ENCODE measurements at regions not wholly inside any gene's neighbourhood (a gene's known extent, or its start where the extent isn't known, plus 50 kb on each side); places are given as distances from the start of the nearest gene placed in this dataset.

DNA sequence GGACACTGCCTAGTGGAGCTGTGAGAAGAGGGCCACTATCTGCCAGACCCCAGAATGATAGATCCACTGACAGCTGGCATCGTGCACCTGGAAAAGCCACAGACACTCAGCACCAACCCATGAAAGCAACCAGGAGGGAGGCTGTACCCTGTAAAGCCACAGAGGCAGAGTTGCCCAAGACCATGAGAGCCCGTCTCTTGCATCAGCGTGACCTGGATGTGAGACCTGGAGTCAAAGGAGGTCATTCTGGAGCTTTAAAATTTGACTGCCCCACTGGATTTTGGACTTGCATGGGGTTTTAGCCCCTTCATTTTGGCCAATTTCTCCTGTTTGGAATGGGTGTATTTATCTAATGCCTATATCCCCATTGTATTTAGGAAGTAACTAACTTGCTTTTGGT, 83.5 kb upstream of the P3H2 start:
- peaks cover 4% of the 10 kb centered on the region; the same call in 1 of the 3 replicates for H3K4me1 Mint-ChIP-seq
- H3K9me3 Mint-ChIP-seq, result peaks cover 24% of the 10 kb centered on the region
- no peak overlapping the region for H3K27ac Mint-ChIP-seq
- Histone ChIP-seq H3K4me1 (ENCODE audit: insufficient read depth) (no peaks in the 10 kb centered on the region), H3K4me2 (no peak overlapping the region), H3K9me2 (ENCODE audit: insufficient read depth) (no peaks in the 10 kb centered on the region), H3K36me3 (ENCODE audit: insufficient read depth) (no peaks in the 10 kb centered on the region), H4K20me1 (replicated peaks; ENCODE audit: insufficient read depth) (no peaks in the 10 kb centered on the region), H2AFZ (no peak overlapping the region), H3K79me2 (replicated peaks; ENCODE audit: insufficient read depth) (no peaks in the 10 kb centered on the region), H3F3A (replicated peaks; ENCODE audit: low read depth) (no peaks in the 10 kb centered on the region), H3K27ac (ENCODE audit: low read depth) (no peak overlapping the region), H3K27me3 (ENCODE audit: insufficient read depth) (no peaks in the 10 kb centered on the region), H3K4me3 (no peak overlapping the region)
- DNase-seq (ENCODE audit: low spot score), result no peak
- no peak overlapping the region for H3K4me3 Mint-ChIP-seq
- no peak for TF ChIP-seq CREB1 (CRISPR knock-in tag; IDR thresholded peaks at IDR 0.05; ENCODE audit: low read depth)
- TF ChIP-seq EZH2phosphoT487 (IDR thresholded peaks at IDR 0.05; ENCODE audit: unreplicated experiment), result no peak
- no peak for TF ChIP-seq NANOG (IDR thresholded peaks at IDR 0.05; ENCODE audit: borderline replicate concordance)
- TF ChIP-seq JUNB (IDR thresholded peaks at IDR 0.05; ENCODE audit: unreplicated experiment), result no peak
- no peak for TF ChIP-seq ZNF114 (CRISPR knock-in tag; IDR thresholded peaks at IDR 0.05)
- TF ChIP-seq POLR2AphosphoS5 (IDR thresholded peaks at IDR 0.05; ENCODE audit: low read depth), result no peak
- TF ChIP-seq STAT1 (IDR thresholded peaks at IDR 0.05; ENCODE audit: unreplicated experiment), result no peak
- TF ChIP-seq REST (IDR thresholded peaks at IDR 0.05; ENCODE audit: unreplicated experiment), result no peak
- no peak for TF ChIP-seq ZNF331 (CRISPR knock-in tag; IDR thresholded peaks at IDR 0.05; ENCODE audit: low read depth)
- TF ChIP-seq ETS1 (IDR thresholded peaks at IDR 0.05), result no peak
- TF ChIP-seq, protein P1, sequence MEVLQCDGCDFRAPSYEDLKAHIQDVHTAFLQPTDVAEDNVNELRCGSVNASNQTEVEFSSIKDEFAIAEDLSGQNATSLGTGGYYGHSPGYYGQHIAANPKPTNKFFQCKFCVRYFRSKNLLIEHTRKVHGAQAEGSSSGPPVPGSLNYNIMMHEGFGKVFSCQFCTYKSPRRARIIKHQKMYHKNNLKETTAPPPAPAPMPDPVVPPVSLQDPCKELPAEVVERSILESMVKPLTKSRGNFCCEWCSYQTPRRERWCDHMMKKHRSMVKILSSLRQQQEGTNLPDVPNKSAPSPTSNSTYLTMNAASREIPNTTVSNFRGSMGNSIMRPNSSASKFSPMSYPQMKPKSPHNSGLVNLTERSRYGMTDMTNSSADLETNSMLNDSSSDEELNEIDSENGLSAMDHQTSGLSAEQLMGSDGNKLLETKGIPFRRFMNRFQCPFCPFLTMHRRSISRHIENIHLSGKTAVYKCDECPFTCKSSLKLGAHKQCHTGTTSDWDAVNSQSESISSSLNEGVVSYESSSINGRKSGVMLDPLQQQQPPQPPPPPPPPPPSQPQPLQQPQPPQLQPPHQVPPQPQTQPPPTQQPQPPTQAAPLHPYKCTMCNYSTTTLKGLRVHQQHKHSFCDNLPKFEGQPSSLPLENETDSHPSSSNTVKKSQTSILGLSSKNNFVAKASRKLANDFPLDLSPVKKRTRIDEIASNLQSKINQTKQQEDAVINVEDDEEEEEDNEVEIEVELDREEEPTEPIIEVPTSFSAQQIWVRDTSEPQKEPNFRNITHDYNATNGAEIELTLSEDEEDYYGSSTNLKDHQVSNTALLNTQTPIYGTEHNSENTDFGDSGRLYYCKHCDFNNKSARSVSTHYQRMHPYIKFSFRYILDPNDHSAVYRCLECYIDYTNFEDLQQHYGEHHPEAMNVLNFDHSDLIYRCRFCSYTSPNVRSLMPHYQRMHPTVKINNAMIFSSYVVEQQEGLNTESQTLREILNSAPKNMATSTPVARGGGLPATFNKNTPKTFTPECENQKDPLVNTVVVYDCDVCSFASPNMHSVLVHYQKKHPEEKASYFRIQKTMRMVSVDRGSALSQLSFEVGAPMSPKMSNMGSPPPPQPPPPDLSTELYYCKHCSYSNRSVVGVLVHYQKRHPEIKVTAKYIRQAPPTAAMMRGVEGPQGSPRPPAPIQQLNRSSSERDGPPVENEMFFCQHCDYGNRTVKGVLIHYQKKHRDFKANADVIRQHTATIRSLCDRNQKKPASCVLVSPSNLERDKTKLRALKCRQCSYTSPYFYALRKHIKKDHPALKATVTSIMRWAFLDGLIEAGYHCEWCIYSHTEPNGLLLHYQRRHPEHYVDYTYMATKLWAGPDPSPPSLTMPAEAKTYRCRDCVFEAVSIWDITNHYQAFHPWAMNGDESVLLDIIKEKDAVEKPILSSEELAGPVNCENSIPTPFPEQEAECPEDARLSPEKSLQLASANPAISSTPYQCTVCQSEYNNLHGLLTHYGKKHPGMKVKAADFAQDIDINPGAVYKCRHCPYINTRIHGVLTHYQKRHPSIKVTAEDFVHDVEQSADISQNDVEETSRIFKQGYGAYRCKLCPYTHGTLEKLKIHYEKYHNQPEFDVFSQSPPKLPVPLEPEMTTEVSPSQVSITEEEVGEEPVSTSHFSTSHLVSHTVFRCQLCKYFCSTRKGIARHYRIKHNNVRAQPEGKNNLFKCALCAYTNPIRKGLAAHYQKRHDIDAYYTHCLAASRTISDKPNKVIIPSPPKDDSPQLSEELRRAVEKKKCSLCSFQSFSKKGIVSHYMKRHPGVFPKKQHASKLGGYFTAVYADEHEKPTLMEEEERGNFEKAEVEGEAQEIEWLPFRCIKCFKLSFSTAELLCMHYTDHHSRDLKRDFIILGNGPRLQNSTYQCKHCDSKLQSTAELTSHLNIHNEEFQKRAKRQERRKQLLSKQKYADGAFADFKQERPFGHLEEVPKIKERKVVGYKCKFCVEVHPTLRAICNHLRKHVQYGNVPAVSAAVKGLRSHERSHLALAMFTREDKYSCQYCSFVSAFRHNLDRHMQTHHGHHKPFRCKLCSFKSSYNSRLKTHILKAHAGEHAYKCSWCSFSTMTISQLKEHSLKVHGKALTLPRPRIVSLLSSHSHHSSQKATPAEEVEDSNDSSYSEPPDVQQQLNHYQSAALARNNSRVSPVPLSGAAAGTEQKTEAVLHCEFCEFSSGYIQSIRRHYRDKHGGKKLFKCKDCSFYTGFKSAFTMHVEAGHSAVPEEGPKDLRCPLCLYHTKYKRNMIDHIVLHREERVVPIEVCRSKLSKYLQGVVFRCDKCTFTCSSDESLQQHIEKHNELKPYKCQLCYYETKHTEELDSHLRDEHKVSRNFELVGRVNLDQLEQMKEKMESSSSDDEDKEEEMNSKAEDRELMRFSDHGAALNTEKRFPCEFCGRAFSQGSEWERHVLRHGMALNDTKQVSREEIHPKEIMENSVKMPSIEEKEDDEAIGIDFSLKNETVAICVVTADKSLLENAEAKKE (CRISPR knock-in tag; IDR thresholded peaks at IDR 0.05), result no peak
- TF ChIP-seq EZH2 (IDR thresholded peaks at IDR 0.05; ENCODE audit: low read depth, unreplicated experiment), result no peak
- no peak for ATAC-seq
- peaks cover 19% of the 10 kb centered on the region; the same call in 2 of the 3 replicates for H3K36me3 Mint-ChIP-seq (ENCODE audit: low read depth)
- peaks cover 2% of the 10 kb centered on the region for H3K27me3 Mint-ChIP-seq (ENCODE audit: insufficient read depth, low read depth, poor library complexity)
